ENCODE measurements at regions not wholly inside any gene's neighbourhood (a gene's known extent, or its start where the extent isn't known, plus 50 kb on each side); places are given as distances from the start of the nearest gene placed in this dataset.
"Not testable (repeated sequence)": the region's sequence is repeated elsewhere in the genome, so short reads cannot be mapped to it uniquely, and the experiment has no call there.

- H3K4me1 ChIP-seq (ENCODE audit: control extremely low read depth in 1 of 4, control insufficient read depth in 4 of 4, insufficient read depth in 4 of 4, low read length in 3 of 4): no peaks in the 10 kb centered on the region
- WGBS (ENCODE audit: insufficient coverage): 91% methylated on average over 7 of the region's 8 CpGs
- no peak overlapping the region for H3K27ac ChIP-seq (ENCODE audit: insufficient read depth in 1 of 2, low read depth in 1 of 2, low read length in 2 of 2, poor library complexity in 1 of 2, severe bottlenecking in 2 of 2)
- CTCF ChIA-PET: no interaction called here
- no peaks in the 10 kb centered on the region for H3K36me3 ChIP-seq (ENCODE audit: control insufficient read depth in 4 of 4, insufficient read depth in 4 of 4, low read length in 3 of 4)
- POLR2A ChIA-PET: no interaction called here
- H3K27me3 ChIP-seq (replicated peaks in 2 of 5; ENCODE audit: control insufficient read depth in 4 of 5, insufficient read depth in 5 of 5, low read length in 4 of 5): no peaks in the 10 kb centered on the region
- peaks cover 0 to 3% (median 0%) of the 10 kb centered on the region in 5 experiments for H3K9me3 ChIP-seq (ENCODE audit: control extremely low read depth in 1 of 5, control insufficient read depth in 4 of 5, insufficient read depth in 2 of 5, low read depth in 1 of 5, low read length in 4 of 5)
- DNase-seq: no peak
- no peak overlapping the region for H3K4me3 ChIP-seq (ENCODE audit: control insufficient read depth in 1 of 7, extremely low read depth in 1 of 7, insufficient read depth in 4 of 7, low read depth in 2 of 7, low read length in 6 of 7)
Measured at GRCh38 chr7:125833839-125834238, 904.2 kb upstream of the POT1 start.

GRCh38 chr7:125830743-125831142 is 901.1 kb upstream of the POT1 start:
- Histone ChIP-seq H3K27ac (ENCODE audit: insufficient read depth in 1 of 2, low read depth in 1 of 2, low read length in 2 of 2, poor library complexity in 1 of 2, severe bottlenecking in 2 of 2) (no peak overlapping the region), H3K4me3 (ENCODE audit: control insufficient read depth in 1 of 7, extremely low read depth in 1 of 7, insufficient read depth in 4 of 7, low read depth in 2 of 7, low read length in 6 of 7) (no peak overlapping the region), H3K4me1 (ENCODE audit: control extremely low read depth in 1 of 4, control insufficient read depth in 4 of 4, insufficient read depth in 4 of 4, low read length in 3 of 4) (no peaks in the 10 kb centered on the region), H3K36me3 (ENCODE audit: control insufficient read depth in 4 of 4, insufficient read depth in 4 of 4, low read length in 3 of 4) (no peaks in the 10 kb centered on the region), H3K9me3 (ENCODE audit: control extremely low read depth in 1 of 5, control insufficient read depth in 4 of 5, insufficient read depth in 2 of 5, low read depth in 1 of 5, low read length in 4 of 5) (peaks cover 0 to 3% (median 0%) of the 10 kb centered on the region in 5 experiments), H3K27me3 (replicated peaks in 2 of 5; ENCODE audit: control insufficient read depth in 4 of 5, insufficient read depth in 5 of 5, low read length in 4 of 5) (no peaks in the 10 kb centered on the region)
- CTCF ChIA-PET: no interaction called here
- no peak for DNase-seq
- POLR2A ChIA-PET: no interaction called here

GRCh38 chr7:125828153-125828700 is 898.6 kb upstream of the POT1 start:
- H3K9me3 ChIP-seq (ENCODE audit: control extremely low read depth in 1 of 5, control insufficient read depth in 4 of 5, insufficient read depth in 2 of 5, low read depth in 1 of 5, low read length in 4 of 5): peaks cover 0 to 3% (median 0%) of the 10 kb centered on the region in 5 experiments
- ChIA-PET POLR2A (no interaction called here), CTCF (no interaction called here)
- no peak overlapping the region for H3K27ac ChIP-seq (ENCODE audit: insufficient read depth in 1 of 2, low read depth in 1 of 2, low read length in 2 of 2, poor library complexity in 1 of 2, severe bottlenecking in 2 of 2)
- WGBS (ENCODE audit: insufficient coverage): 100% methylated on average over 3 of the region's 3 CpGs
- no peak for DNase-seq
- H3K4me1 ChIP-seq (ENCODE audit: control extremely low read depth in 1 of 4, control insufficient read depth in 4 of 4, insufficient read depth in 4 of 4, low read length in 3 of 4): no peaks in the 10 kb centered on the region
- no peak overlapping the region for H3K4me3 ChIP-seq (ENCODE audit: control insufficient read depth in 1 of 7, extremely low read depth in 1 of 7, insufficient read depth in 4 of 7, low read depth in 2 of 7, low read length in 6 of 7)
- no peaks in the 10 kb centered on the region for H3K27me3 ChIP-seq (replicated peaks in 2 of 5; ENCODE audit: control insufficient read depth in 4 of 5, insufficient read depth in 5 of 5, low read length in 4 of 5)
- H3K36me3 ChIP-seq (ENCODE audit: control insufficient read depth in 4 of 4, insufficient read depth in 4 of 4, low read length in 3 of 4): no peaks in the 10 kb centered on the region

- Histone ChIP-seq H3K4me3 (ENCODE audit: control insufficient read depth in 1 of 7, extremely low read depth in 1 of 7, insufficient read depth in 4 of 7, low read depth in 2 of 7, low read length in 6 of 7) (no peak overlapping the region), H3K36me3 (ENCODE audit: control insufficient read depth in 4 of 4, insufficient read depth in 4 of 4, low read length in 3 of 4) (no peaks in the 10 kb centered on the region), H3K9me3 (ENCODE audit: control extremely low read depth in 1 of 5, control insufficient read depth in 4 of 5, insufficient read depth in 2 of 5, low read depth in 1 of 5, low read length in 4 of 5) (no peaks in the 10 kb centered on the region), H3K27ac (ENCODE audit: insufficient read depth in 1 of 2, low read depth in 1 of 2, low read length in 2 of 2, poor library complexity in 1 of 2, severe bottlenecking in 2 of 2) (no peak overlapping the region), H3K4me1 (ENCODE audit: control extremely low read depth in 1 of 4, control insufficient read depth in 4 of 4, insufficient read depth in 4 of 4, low read length in 3 of 4) (no peaks in the 10 kb centered on the region), H3K27me3 (replicated peaks in 2 of 5; ENCODE audit: control insufficient read depth in 4 of 5, insufficient read depth in 5 of 5, low read length in 4 of 5) (no peaks in the 10 kb centered on the region)
- ChIA-PET POLR2A (no interaction called here), CTCF (no interaction called here)
- DNase-seq: no peak
Measured at GRCh38 chr7:125823538-125823937, 893.9 kb upstream of the POT1 start.

GRCh38 chr7:125820495-125820894 is 890.9 kb upstream of the POT1 start:
- H3K9me3 ChIP-seq (ENCODE audit: control extremely low read depth in 1 of 5, control insufficient read depth in 4 of 5, insufficient read depth in 2 of 5, low read depth in 1 of 5, low read length in 4 of 5): no peaks in the 10 kb centered on the region
- no peak for DNase-seq
- H3K4me3 ChIP-seq (ENCODE audit: control insufficient read depth in 1 of 7, extremely low read depth in 1 of 7, insufficient read depth in 4 of 7, low read depth in 2 of 7, low read length in 6 of 7): no peak overlapping the region
- POLR2A ChIA-PET: no interaction called here
- no peaks in the 10 kb centered on the region for H3K36me3 ChIP-seq (ENCODE audit: control insufficient read depth in 4 of 4, insufficient read depth in 4 of 4, low read length in 3 of 4)
- CTCF ChIA-PET: no interaction called here
- H3K27ac ChIP-seq (ENCODE audit: insufficient read depth in 1 of 2, low read depth in 1 of 2, low read length in 2 of 2, poor library complexity in 1 of 2, severe bottlenecking in 2 of 2): no peak overlapping the region
- H3K4me1 ChIP-seq (ENCODE audit: control extremely low read depth in 1 of 4, control insufficient read depth in 4 of 4, insufficient read depth in 4 of 4, low read length in 3 of 4): no peaks in the 10 kb centered on the region
- H3K27me3 ChIP-seq (replicated peaks in 2 of 5; ENCODE audit: control insufficient read depth in 4 of 5, insufficient read depth in 5 of 5, low read length in 4 of 5): no peaks in the 10 kb centered on the region

- Histone ChIP-seq H3K4me3 (ENCODE audit: control insufficient read depth in 1 of 7, extremely low read depth in 1 of 7, insufficient read depth in 4 of 7, low read depth in 2 of 7, low read length in 6 of 7) (no peak overlapping the region), H3K36me3 (ENCODE audit: control insufficient read depth in 4 of 4, insufficient read depth in 4 of 4, low read length in 3 of 4) (no peaks in the 10 kb centered on the region), H3K4me1 (ENCODE audit: control extremely low read depth in 1 of 4, control insufficient read depth in 4 of 4, insufficient read depth in 4 of 4, low read length in 3 of 4) (no peaks in the 10 kb centered on the region), H3K9me3 (ENCODE audit: control extremely low read depth in 1 of 5, control insufficient read depth in 4 of 5, insufficient read depth in 2 of 5, low read depth in 1 of 5, low read length in 4 of 5) (no peaks in the 10 kb centered on the region), H3K27ac (ENCODE audit: insufficient read depth in 1 of 2, low read depth in 1 of 2, low read length in 2 of 2, poor library complexity in 1 of 2, severe bottlenecking in 2 of 2) (no peak overlapping the region), H3K27me3 (replicated peaks in 2 of 5; ENCODE audit: control insufficient read depth in 4 of 5, insufficient read depth in 5 of 5, low read length in 4 of 5) (no peaks in the 10 kb centered on the region)
- no CpG with 5 or more reads among the region's 2 CpGs for WGBS (ENCODE audit: insufficient coverage)
- DNase-seq: no peak
- CTCF ChIA-PET: no interaction called here
- POLR2A ChIA-PET: no interaction called here
Measured at GRCh38 chr7:125814100-125814499, 884.5 kb upstream of the POT1 start.

GRCh38 chr7:125806491-125806890 is 876.9 kb upstream of the POT1 start:
- CTCF ChIA-PET; H3K9me3 ChIP-seq (ENCODE audit: control extremely low read depth in 1 of 5, control insufficient read depth in 4 of 5, insufficient read depth in 2 of 5, low read depth in 1 of 5, low read length in 4 of 5); H3K4me3 ChIP-seq (ENCODE audit: control insufficient read depth in 1 of 7, extremely low read depth in 1 of 7, insufficient read depth in 4 of 7, low read depth in 2 of 7, low read length in 6 of 7); H3K27me3 ChIP-seq (replicated peaks in 2 of 5; ENCODE audit: control insufficient read depth in 4 of 5, insufficient read depth in 5 of 5, low read length in 4 of 5); H3K36me3 ChIP-seq (ENCODE audit: control insufficient read depth in 4 of 4, insufficient read depth in 4 of 4, low read length in 3 of 4); H3K27ac ChIP-seq (ENCODE audit: insufficient read depth in 1 of 2, low read depth in 1 of 2, low read length in 2 of 2, poor library complexity in 1 of 2, severe bottlenecking in 2 of 2); POLR2A ChIA-PET; DNase-seq; H3K4me1 ChIP-seq (ENCODE audit: control extremely low read depth in 1 of 4, control insufficient read depth in 4 of 4, insufficient read depth in 4 of 4, low read length in 3 of 4): not testable (repeated sequence)
- WGBS (ENCODE audit: insufficient coverage): 100% methylated on average over 3 of the region's 4 CpGs

GRCh38 chr7:125804273-125804672 is 874.6 kb upstream of the POT1 start:
- ChIA-PET CTCF (no interaction called here), POLR2A (no interaction called here)
- H3K9me3 ChIP-seq (ENCODE audit: control extremely low read depth in 1 of 5, control insufficient read depth in 4 of 5, insufficient read depth in 2 of 5, low read depth in 1 of 5, low read length in 4 of 5): peaks cover 0 to 6% (median 0%) of the 10 kb centered on the region in 5 experiments
- no peaks in the 10 kb centered on the region for H3K36me3 ChIP-seq (ENCODE audit: control insufficient read depth in 4 of 4, insufficient read depth in 4 of 4, low read length in 3 of 4)
- DNase-seq: no peak
- no peak overlapping the region for H3K27ac ChIP-seq (ENCODE audit: insufficient read depth in 1 of 2, low read depth in 1 of 2, low read length in 2 of 2, poor library complexity in 1 of 2, severe bottlenecking in 2 of 2)
- no peak overlapping the region for H3K4me3 ChIP-seq (ENCODE audit: control insufficient read depth in 1 of 7, extremely low read depth in 1 of 7, insufficient read depth in 4 of 7, low read depth in 2 of 7, low read length in 6 of 7)
- no peaks in the 10 kb centered on the region for H3K27me3 ChIP-seq (replicated peaks in 2 of 5; ENCODE audit: control insufficient read depth in 4 of 5, insufficient read depth in 5 of 5, low read length in 4 of 5)
- no peaks in the 10 kb centered on the region for H3K4me1 ChIP-seq (ENCODE audit: control extremely low read depth in 1 of 4, control insufficient read depth in 4 of 4, insufficient read depth in 4 of 4, low read length in 3 of 4)
